ENCODE measurements at regions not wholly inside any gene's neighbourhood (a gene's known extent, or its start where the extent isn't known, plus 50 kb on each side); places are given as distances from the start of the nearest gene placed in this dataset.
A peak's percentile ranks its signal among the peaks of the same experiment; 100 is the strongest.

DNA sequence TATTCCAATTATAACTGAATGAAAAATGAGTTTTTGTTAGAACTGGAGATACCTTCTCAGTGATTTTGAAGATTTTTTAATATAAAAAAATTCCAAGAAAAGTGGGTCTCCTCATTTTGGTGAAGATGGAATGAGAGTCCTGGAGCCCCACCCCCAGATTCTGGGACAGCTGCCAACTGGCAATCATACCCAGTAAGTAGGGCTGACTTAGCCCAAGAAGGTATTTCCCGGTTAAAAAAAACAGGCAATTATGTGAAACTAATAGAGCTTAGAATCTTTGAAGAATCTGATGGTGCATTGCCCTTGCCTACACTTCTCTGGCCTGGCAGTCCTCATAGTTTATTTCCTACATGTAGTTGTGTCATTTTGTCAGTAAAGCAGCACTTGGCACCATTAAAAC lies 52.8 kb upstream of the VWDE start:
- peak; percentile 34 for DNase-seq

DNA sequence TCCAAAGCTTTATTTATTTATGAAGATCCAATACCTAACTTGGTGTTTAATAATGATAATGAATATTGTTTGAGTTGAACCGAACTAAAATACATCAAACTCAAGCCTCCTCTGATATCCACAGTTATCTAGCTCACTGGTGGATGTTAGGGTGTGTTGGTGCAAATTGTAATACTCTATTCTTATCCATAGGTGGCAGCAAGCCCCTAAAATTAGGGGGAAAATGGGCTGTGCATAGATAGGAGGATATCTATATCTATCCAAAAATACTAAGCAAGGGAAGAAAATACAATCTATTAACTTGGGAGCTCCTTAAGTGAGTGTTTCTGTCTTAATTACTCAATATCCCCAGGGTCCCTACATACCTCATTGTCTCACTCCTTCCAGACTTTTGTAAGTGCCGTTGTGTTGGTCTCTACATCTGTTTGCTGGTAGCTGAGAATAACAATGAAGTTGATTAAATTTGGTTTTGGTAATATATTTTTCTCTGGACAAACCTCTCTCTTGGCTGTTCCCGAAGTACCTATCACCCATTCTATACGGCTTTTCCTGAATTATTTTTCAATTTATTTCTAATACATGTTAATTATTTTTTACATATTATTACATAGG lies 55.0 kb upstream of the VWDE start:
- DNase-seq, result peak; percentile 31

DNA sequence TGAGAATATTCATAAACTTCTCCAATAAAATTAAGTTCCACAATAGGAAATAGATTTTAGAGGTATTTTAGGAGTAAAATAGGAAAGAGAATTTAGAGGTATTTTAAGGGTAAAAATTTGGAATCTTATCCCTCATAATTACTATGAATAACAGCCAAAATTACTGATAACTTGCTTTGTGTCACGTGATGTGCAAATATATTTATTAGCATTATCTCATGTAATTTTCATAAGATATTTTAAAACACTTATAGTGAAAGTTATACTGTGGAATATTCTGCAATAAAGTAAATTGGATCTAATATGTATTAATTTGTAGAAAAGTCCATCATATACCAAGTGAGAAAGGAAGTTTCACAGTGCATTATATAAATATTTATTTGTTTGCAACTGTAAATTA lies 64.2 kb upstream of the VWDE start:
- no peak for DNase-seq

DNA sequence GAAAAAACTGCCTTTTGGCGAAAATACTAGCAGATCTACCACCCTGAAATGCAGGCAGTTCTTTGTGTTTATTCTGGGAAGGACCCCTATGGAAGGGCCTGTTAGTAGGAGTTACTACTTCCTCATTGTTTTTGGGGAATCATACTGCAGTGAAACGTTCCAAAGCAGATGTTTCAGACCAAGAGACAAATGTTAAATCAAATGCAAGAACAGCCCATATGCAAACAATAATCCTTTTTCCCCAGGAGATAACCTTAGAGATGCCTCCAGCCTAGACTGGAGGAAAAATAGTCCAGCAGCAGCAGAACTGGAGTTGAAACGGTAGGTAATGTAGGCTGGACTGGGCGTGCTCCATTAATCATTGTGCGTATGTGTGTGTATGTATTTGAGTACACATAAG lies 65.9 kb upstream of the VWDE start:
- no peak for DNase-seq

DNA sequence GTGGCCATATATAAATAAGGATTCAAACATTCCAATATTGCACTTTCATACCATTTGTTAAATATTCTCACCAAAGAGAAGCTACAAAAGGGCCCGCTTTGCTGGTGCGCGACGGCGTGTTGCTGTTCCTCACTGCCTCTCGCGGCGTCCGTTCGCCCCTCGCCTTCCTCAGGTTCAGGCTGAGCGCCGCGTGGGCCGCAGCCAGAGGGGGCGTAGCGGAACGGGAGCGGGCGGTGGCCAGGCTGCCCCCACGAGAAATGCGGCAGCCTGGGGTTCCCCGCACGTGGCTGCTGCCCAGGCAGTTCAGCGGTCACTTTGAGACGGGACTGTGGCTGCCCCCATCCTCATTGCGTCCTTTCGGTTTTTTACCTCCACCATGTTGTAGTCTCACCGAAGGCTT lies 67.3 kb upstream of the VWDE start:
- DNase-seq, result no peak

DNA sequence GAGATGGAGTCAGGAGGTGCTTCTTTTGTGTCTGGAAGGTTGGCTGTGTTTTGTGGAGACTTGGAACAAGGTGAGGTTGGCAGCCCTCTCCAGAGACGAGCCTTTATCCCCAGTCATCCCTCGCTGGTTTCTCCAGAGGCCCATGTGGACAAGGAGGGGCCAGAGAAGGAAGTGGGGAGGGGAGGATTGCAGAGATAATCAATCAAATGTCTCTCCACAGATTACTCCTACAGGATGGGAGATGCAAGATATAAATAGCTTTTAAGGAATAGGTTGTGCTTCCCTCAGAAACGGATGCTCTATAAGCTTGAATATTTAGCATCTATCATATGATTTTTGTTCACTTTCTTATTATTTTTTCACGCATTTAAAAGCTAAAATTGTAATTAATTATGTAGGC lies 70.4 kb upstream of the VWDE start:
- no peak for DNase-seq

DNA sequence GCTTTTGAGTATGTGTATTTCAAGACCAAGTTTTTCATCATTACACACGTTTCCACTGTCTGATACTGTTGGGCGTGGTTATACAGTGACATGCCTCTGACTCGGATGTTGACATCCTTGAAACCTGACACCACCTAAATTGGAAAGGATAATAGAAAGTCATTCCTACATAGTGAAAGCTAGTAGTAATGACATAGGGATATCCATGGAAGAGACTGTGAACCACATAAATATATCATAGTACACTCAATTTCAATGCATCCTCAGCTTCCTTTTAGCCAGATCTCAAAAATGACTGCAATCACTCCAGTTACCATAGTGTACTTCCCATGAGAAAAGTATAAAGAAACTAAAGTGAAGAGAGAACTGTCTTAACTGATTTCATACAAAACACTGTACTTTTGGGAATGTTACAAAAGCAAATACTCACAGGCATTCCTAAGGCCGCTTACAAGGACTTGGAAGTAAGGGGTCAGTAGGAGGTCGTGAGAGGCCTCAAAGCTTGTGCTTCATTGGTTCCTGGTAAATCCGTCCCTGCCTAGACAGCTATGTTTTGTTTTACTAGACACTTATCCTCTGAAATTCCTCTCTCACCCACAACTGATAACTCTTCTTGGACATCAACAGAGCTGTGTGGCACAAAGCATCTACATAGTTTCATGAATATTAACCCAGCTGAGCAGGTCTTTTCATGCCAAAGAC lies 71.8 kb upstream of the VWDE start:
- no peak for DNase-seq

DNA sequence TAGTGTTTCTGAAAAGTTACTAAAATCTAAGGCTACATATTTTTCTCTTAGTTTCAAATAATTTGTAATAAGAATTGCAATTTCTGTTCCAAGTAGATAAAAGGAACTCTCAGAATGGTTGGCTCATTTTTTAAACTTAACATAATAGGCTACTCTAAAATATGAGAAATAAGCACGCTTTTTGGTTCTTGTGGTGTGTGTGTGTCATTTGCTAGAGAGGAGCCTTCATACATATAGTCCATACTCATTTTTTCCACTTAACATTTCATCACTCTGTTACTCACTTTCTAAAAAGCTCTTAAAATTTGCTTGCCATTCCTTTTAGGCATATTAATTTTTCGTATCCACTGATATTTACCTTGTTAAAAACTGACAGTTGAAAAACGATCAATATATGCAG lies 74.0 kb upstream of the VWDE start:
- no peak for DNase-seq

DNA sequence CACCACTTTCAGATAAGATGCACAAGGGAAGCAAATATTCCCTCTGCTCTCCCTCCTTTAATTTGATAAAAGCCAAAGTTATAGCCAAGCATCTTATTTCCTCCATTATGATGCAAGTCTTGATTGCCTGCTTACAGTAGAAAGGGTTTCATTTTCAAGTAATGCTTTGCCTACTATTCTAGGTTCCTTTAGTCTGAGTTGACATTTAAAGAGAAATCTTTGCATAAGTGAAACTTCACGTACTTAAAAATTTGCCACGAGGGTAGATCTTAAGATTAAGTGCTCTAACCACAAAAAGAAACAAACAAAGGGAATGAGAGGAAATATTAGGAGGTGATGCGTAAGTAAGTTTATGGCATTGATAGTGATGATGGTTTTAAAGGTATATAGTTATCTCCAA lies 78.1 kb upstream of the VWDE start:
- DNase-seq, result no peak

DNA sequence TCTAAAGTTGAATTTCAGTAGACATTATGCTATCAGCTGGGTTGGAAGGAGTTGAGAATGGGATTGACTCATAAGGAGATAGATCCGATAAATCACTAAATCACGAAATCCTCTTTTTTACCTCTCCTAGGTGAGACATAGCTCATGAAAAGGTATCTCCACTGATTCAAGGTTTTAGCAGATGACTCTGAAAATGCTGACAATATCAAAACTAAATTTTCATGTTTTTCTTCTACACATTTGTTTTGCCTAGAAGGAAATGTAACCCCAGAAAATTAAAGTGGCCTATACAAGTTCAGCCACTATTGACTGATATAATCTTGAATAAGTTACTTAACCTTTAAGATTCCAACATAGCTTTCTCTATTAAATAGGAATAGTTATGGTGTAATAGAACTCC lies 82.2 kb upstream of the VWDE start:
- no peak for DNase-seq

DNA sequence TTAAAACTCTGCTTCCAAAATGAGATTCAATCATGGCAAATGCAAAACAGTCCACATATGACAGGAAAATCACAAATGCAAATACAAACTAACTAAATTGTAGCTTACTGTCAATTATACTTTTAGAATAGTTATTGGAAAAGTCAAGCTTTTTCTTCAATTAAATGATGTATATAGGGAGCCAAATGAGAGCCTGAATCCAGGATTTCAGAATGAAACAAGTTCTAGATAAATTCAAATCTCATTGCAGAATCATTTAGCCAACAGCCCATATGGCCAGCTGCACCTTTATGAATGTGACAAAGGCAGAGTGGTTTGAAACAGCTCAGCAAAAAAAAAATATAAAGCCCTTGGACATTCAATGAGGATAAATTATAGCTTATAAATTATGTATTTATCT lies 82.2 kb upstream of the SCIN start:
- DNase-seq, result no peak

DNA sequence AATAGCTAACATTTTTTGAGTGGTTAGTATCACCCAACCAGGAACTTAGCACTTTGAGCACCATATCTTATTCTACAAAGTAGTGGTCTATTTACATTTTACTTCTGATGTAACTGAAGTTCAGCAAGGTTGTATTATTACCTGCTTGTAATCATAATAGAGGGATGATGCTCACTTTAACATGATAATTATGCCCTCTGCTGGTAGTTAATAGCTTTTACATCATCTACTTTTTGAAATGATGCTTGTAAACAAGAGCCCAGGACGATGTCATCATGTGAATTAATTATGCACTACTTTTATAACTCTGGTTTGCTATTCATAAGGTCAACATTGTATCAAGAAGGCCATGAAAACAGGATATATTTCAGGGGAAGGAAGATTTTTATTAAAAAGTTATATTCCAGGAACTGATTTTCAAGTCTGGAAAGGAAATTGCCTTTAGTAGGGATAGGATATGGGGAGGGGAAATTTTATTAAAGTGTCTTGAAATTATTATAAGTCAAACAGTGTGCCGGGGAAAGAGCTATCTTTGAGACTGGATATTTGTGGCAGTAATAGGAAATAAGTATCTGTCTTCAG lies 80.3 kb upstream of the SCIN start:
- DNase-seq, result no peak

DNA sequence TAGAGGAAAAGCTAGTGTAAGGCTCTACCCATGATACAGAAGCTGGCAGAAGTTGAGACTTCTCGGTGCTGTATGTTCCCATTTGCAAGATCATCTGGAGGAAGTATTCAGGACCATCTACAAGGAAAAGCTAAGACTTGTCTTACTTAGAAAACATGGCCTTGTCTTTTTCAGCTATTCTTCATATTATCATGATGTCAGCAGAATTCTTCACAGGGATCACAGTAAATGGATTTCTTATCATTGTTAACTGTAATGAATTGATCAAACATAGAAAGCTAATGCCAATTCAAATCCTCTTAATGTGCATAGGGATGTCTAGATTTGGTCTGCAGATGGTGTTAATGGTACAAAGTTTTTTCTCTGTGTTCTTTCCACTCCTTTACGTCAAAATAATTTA lies 79.6 kb upstream of the SCIN start:
- no peak for DNase-seq

DNA sequence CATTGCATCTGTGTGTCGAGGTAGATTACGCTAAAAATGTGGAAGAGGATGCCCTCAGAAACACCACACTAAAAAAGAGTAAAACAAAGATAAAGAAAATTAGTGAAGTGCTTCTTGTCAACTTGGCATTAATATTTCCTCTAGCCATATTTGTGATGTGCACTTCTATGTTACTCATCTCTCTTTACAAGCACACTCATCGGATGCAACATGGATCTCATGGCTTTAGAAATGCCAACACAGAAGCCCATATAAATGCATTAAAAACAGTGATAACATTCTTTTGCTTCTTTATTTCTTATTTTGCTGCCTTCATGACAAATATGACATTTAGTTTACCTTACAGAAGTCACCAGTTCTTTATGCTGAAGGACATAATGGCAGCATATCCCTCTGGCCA lies 79.0 kb upstream of the SCIN start:
- no peak for DNase-seq

DNA sequence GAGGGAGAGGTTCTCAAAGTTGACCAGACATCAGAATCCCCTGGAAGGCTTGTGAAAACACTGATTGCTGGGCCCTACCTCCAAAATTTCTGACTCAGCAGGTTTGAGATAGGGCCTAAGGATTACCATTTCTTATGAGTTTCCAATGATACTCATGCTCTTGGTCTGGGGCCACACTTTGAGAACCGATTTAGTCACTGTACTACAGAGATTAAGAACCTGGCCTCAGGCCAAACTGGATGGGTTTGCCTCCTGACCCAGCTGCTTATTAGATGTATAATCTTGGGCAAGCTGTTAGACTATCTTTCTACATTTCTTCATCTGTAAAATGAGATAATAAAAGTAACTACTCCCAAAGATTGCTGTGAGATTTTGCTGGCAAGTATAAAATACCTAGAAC lies 77.1 kb upstream of the SCIN start:
- DNase-seq, result no peak

DNA sequence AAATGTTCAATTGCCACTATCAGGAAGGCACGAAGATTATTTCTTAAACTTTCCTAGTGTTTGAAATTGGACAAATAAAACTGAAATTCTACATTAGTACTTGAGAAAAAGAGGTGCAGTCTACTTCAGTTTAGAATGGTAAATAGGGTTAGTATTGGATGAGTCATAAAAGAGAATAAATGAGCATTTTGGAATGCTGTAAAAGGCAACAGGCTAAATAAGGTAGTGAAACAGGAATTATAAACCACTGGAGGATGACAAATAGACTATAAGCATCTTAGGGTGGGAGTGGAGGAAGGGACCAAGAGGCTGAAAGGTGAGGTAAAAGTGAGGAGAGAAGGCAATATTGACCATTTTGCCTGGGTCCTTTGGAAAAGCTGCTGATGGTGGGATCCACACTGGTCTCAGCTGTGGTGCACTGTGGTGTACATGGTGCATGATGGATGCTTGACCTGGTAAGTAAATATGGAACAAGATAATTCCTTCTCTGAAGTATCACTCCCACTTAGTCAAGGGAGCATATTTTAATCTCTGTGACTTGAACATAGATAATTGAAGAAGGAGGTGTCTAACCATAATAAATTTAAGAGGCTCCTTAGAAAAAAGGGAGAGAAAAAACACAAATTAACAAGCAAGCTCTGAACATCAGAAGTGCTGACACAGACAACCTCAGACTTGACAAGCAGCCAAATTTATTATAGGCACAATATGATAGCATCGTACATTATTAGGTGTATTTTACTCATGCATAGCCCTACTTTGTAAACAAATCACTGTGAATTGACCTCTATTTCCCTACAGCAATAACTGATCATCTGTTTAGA lies 76.4 kb upstream of the SCIN start:
- no peak for DNase-seq

DNA sequence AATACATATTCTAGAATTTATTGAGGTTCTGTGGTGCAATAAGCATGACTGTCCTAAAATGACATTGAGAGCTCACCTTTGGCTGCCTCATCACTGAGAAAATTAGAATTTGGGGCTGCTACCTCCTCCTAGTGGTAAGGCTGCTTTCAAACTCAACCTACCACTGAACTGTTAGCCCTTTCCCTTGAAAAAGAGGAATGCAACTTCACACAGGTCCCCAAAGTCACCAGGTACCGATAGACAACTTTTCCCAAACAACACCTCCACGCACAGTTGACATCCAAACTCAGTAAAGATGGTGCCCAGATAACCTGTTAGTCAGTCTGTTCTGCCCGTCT lies 75.9 kb upstream of the SCIN start:
- no peak for DNase-seq

DNA sequence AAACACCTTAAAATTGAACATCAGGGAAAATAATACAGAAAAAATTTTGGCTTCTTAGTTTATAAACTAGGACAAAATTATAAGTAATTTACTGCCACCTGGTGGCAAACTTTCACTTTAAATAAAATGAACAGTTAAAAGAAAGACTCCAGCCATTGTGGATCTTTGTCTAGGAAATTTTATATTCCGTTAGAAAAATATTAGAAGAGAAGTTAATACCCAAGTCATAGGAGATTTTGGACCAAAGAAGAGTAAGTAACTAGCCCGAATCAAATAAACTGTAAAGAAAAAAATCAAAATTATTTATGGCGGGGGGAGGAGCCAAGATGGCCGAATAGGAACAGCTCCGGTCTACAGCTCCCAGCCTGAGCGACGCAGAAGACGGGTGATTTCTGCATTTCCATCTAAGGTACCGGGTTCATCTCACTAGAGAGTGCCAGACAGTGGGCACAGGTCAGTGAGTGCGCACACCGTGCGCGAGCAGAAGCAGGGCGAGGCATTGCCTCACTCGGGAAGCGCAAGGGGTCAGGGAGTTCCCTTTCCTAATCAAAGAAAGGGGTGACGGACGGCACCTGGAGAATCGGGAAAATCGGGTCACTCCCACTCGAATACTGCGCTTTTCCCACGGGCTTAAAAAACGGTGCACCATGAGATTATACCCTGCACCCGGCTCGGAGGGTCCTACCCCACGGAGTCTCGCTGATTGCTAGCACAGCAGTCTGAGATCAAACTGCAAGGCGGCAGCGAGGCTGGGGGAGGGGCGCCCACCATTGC lies 73.4 kb upstream of the SCIN start:
- peak; percentile 70 for DNase-seq

DNA sequence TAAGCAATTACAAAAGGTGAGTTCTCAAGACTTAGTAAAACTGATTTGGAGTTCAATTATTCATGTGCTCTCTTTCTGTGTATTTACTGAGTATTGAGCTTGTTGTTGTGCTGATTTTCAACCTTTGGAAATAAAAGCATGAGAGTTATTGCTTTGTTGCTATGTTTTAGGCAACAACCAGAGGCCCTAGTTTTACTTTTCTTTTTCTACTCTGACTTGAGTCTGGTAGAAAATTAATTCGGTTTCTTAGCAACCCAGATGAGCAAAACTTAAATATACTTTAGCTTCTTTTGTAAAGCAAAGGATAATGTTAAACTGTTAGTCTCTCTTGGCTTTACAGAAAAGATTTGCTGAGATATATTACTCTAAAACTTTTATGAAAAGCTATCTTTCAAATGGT lies 66.4 kb upstream of the SCIN start:
- DNase-seq, result no peak

DNA sequence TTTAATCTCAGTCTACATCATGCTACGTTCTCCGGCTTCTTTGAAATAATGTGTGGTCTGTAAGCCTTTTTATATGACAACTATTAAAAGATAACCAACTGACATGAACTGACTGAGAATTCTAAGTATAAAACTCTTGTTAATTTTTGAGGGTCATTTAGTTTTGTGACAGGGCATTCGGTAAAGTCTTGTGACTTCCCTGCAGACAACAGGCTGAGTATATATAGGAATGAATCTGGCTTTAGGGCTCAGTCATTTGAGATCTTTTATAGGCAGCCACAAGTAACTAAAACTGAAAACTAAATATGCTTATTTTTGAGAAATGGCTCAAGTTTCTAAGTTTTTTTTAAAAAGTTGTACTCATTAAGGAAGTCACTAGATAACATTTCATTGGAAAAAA lies 62.5 kb upstream of the SCIN start:
- no peak for DNase-seq

DNA sequence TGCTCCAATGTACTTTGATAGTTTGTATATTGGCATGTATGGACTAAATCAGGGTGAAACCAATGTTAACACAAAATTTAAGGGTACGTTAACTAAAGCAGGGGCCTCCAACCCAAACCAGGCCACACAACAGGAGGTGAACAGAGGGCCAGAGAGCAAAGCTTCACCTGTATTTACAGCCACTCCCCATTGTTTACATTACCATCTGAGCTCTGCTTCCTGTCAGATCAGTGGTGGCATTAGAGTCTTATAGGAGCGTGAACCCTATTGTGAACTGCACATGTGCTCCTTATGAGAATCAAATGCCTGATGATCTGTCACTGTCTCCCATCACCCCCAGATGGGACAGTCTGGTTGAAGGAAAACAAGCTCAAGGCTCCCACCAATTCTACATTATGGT lies 62.0 kb upstream of the SCIN start:
- DNase-seq, result no peak

DNA sequence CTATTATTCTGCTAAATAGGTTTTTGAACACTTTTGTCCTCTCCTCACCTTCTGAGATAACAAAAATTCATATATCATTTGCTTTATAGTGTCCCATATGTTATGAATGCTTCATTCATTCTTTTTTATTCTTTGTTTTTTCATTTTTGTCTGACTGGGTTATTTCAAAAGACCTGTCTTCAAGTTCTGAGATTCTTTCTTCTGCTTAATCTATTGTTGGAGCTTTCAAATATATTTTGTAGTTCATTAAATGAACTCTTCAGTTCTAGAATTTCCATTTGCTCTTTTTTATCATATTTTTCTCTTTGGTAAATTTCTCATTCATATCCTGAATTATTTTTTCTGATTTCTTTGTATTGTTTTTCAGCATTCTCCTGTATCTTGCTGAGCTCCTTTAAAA lies 53.1 kb upstream of the SCIN start:
- no peak for DNase-seq

DNA sequence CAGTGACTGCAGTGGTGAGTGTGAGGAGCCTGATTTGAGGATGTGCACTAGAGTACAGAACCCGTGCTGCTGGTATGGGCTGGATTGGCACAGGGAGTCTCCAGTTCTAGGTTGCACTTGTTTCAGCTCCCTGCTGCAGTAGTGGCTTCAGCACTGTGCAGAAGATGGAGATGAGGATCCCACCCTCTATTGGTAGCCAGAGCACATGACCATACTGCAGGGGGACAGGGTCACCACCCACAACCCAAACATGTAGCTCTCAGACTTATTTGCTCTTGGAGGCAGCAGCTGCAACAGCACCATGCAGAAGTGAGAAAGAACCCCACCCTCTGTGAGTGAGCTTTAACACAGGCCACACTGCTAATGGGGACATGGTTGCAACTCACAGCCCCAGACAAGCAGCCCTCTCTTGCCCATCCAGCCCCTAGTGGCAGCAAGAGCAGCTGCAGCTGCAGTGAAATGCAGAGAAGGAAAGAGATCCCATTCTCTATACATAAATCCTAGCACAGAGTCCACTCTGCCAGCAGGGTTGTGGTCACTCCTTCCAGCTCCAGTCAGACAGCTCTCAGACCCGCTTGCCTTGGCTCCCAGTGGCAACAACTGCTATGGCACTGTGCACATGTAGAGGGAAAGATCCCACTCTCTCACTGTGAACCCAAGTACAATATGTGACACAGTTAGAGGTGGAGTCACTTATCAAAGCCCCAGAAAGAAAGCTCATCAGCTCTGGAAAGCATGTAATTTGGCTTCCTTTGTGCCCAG lies 51.4 kb upstream of the SCIN start:
- no peak for DNase-seq

Data from NCI-H2081 treated with DMSO at 0.1 percent for 48 hours (cell line).